HG03469 (cell line): ENCODE measurements at regions not wholly inside any gene's neighbourhood (a gene's known extent, or its start where the extent isn't known, plus 50 kb on each side); places are given as distances from the start of the nearest gene placed in this dataset.
A peak's percentile ranks its signal among the peaks of the same experiment; 100 is the strongest.

Source experiments
- ATAC-seq: cut with Tn5 transposase; IDR thresholded peaks from one replicate; pipeline ENCODE4 v1.9.1; 2021; ENCODE audit warnings: mild to moderate bottlenecking, moderate library complexity, moderate number of reproducible peaks; ENCODE audit not compliant: unreplicated experiment

- peak; percentile 93 for ATAC-seq
Measured at GRCh38 chr12:89949457-89950195, 241.0 kb upstream of the ATP2B1 start.

- no peak for ATAC-seq
Measured at GRCh38 chr12:89948271-89949175, 239.9 kb upstream of the ATP2B1 start.

GRCh38 chr12:89947437-89948270, 239.0 kb upstream of the ATP2B1 start:
- no peak for ATAC-seq

- ATAC-seq, result no peak
Measured at GRCh38 chr12:89946518-89947135, 238.0 kb upstream of the ATP2B1 start.

GRCh38 chr12:89945123-89945522, 236.5 kb upstream of the ATP2B1 start:
- ATAC-seq, result no peak

- ATAC-seq, result no peak
Measured at GRCh38 chr12:89943463-89943862, 234.8 kb upstream of the ATP2B1 start.

GRCh38 chr12:89941436-89941835, 232.8 kb upstream of the ATP2B1 start:
- no peak for ATAC-seq

- ATAC-seq, result no peak
Measured at GRCh38 chr12:89939522-89940215, 231.0 kb upstream of the ATP2B1 start.

- no peak for ATAC-seq
Measured at GRCh38 chr12:89936631-89937030, 228.0 kb upstream of the ATP2B1 start.

GRCh38 chr12:89935850-89936249, 227.2 kb upstream of the ATP2B1 start:
- ATAC-seq, result peak; percentile 76

GRCh38 chr12:89933911-89934310, 225.3 kb upstream of the ATP2B1 start:
- ATAC-seq, result no peak

GRCh38 chr12:89932954-89933353, 224.3 kb upstream of the ATP2B1 start:
- no peak for ATAC-seq

GRCh38 chr12:89928467-89928866, 219.8 kb upstream of the ATP2B1 start:
- ATAC-seq, result no peak

GRCh38 chr12:89927226-89927698, 218.6 kb upstream of the ATP2B1 start:
- ATAC-seq, result peak; percentile 98

GRCh38 chr12:89924191-89924590, 215.6 kb upstream of the ATP2B1 start:
- ATAC-seq, result no peak

GRCh38 chr12:89923091-89923490, 214.5 kb upstream of the ATP2B1 start:
- ATAC-seq, result no peak

- ATAC-seq, result no peak
Measured at GRCh38 chr12:89920866-89921265, 212.2 kb upstream of the ATP2B1 start.

GRCh38 chr12:89919241-89919906, 210.7 kb upstream of the ATP2B1 start:
- no peak for ATAC-seq

GRCh38 chr12:89918172-89918846, 209.7 kb upstream of the ATP2B1 start:
- ATAC-seq, result no peak
